Body of pancreas (tissue), 4 donors: ENCODE measurements at regions not wholly inside any gene's neighbourhood (a gene's known extent, or its start where the extent isn't known, plus 50 kb on each side); places are given as distances from the start of the nearest gene placed in this dataset.

Experiments used
- CTCF ChIP-seq, 7 experiments: fragments of 450-650 bp in 4 of 7; fragments of 200-600 bp in 3 of 7; sonication (generic) in 3 of 7; IDR thresholded peaks; one replicate each; pipeline ENCODE4 v1.5.1; 2016 to 2019; ENCODE audit warnings: antibody characterized with exemption in 7 of 7
- POLR2A ChIP-seq, 3 donors: fragments of 450-650 bp; IDR thresholded peaks; one replicate each; pipeline ENCODE4 v1.6.1; 2016; ENCODE audit warnings: antibody characterized with exemption in 3 of 3, mild to moderate bottlenecking in 2 of 3

GRCh38 chr5:8528106-8528505 lies 659.2 kb downstream of the MTRR start:
- no peak for TF ChIP-seq CTCF (IDR thresholded peaks at IDR 0.05)
- no peak for TF ChIP-seq POLR2A (IDR thresholded peaks at IDR 0.05)
